PC-9 (cell line): ENCODE measurements at regions not wholly inside any gene's neighbourhood (a gene's known extent, or its start where the extent isn't known, plus 50 kb on each side); places are given as distances from the start of the nearest gene placed in this dataset.

ENCODE experiments used
- BruUV-seq: library from RNA; stranded (reverse); fragments of 400-500 nt; replicated peaks from 2 replicates; lab custom pipeline; 2021; lab: Mats Ljungman, UMichigan
- CTCF ChIA-PET: fragments of 300-600 bp; sonication (Branson Sonifier 250); formaldehyde crosslinking; loops from one replicate; lab custom pipeline; 2022; ENCODE audit warnings: antibody characterized with exemption; lab: Charles Lee
- POLR2A ChIA-PET: fragments of 300-600 bp; sonication (Branson Sonifier 250); formaldehyde crosslinking; loops from one replicate; lab custom pipeline; 2022; ENCODE audit warnings: antibody characterized with exemption; ENCODE audit not compliant: unreplicated experiment; lab: Charles Lee
- DNase-seq, 2 experiments: peaks; one replicate each; pipeline versions ENCODE4 v3.0.0 to v3.0.0-alpha.2; 2015 to 2022; ENCODE audit warnings: mixed read lengths in 1 of 2
- H2AFZ ChIP-seq: fragments of 200-600 bp; sonication (generic); 2 replicates; pipeline ENCODE4 v1.8.1; 2017; ENCODE audit warnings: antibody characterized with exemption
- H3F3A ChIP-seq: fragments of 200-600 bp; sonication (generic); 2 replicates; pipeline ENCODE4 v1.8.1; 2017; ENCODE audit warnings: antibody characterized with exemption, mild to moderate bottlenecking, low read depth; ENCODE audit not compliant: insufficient read depth
- H3K27ac ChIP-seq: fragments of 200-600 bp; sonication (generic); 2 replicates; pipeline ENCODE4 v1.6.1; 2016; ENCODE audit warnings: mixed run types
- H3K27me3 ChIP-seq: fragments of 200-600 bp; sonication (generic); 2 replicates; pipeline ENCODE4 v1.6.1; 2016; ENCODE audit warnings: low read depth, mixed run types; ENCODE audit not compliant: insufficient read depth
- H3K36me3 ChIP-seq: fragments of 200-600 bp; sonication (generic); 2 replicates; pipeline ENCODE4 v1.6.1; 2016; ENCODE audit warnings: low read depth, mixed run types
- H3K4me1 ChIP-seq: fragments of 200-600 bp; sonication (generic); replicated peaks from 2 replicates; pipeline ENCODE4 v1.6.1; 2016; ENCODE audit warnings: mixed run types; ENCODE audit not compliant: insufficient read depth
- H3K4me2 ChIP-seq: fragments of 200-600 bp; sonication (generic); 2 replicates; pipeline ENCODE4 v1.6.1; 2017; ENCODE audit warnings: mixed run types
- H3K4me3 ChIP-seq: fragments of 200-600 bp; sonication (generic); 2 replicates; pipeline ENCODE4 v1.6.1; 2016; ENCODE audit warnings: mixed run types
- H3K79me2 ChIP-seq: fragments of 200-600 bp; sonication (generic); 2 replicates; pipeline ENCODE4 v1.6.1; 2017; ENCODE audit warnings: low read depth, mixed run types
- H3K9me2 ChIP-seq: fragments of 200-600 bp; sonication (generic); 2 replicates; pipeline ENCODE4 v1.8.1; 2017; ENCODE audit warnings: mild to moderate bottlenecking; ENCODE audit not compliant: insufficient read depth
- H3K9me3 ChIP-seq: fragments of 200-600 bp; sonication (generic); 2 replicates; pipeline ENCODE4 v1.8.1; 2016; ENCODE audit warnings: low read depth; ENCODE audit not compliant: insufficient read depth
- H4K20me1 ChIP-seq: fragments of 200-600 bp; sonication (generic); 2 replicates; pipeline ENCODE4 v1.8.1; 2017; ENCODE audit not compliant: insufficient read depth
- EZH2 ChIP-seq: fragments of 200-600 bp; sonication (generic); IDR thresholded peaks from 2 replicates; pipeline ENCODE4 v1.8.0; 2017; ENCODE audit warnings: antibody characterized with exemption, low read depth
- intact Hi-C: fragments of 100-400 bp; cut with micrococcal nuclease; formaldehyde crosslinking; loops from one replicate; pipeline ENCODE4 v1.10.0; 2022; ENCODE audit not compliant: unreplicated experiment
- TF ChIP-seq, protein P1 (sequence below): fragments of 200-600 bp; sonication (generic); conservative IDR thresholded peaks from 2 replicates; pipeline ENCODE4 v1.6.1; 2017; ENCODE audit warnings: mixed run types, antibody characterized with exemption, mild to moderate bottlenecking, moderate library complexity

GRCh38 chr3:127136706-127137105, 56.2 kb upstream of the PRR23E start:
- Histone ChIP-seq H4K20me1 (no peaks in the 10 kb centered on the region), H2AFZ (no peak overlapping the region), H3K27ac (no peak overlapping the region), H3K4me1 (no peaks in the 10 kb centered on the region), H3K27me3 (peaks cover 41% of the 10 kb centered on the region), H3K4me2 (no peak overlapping the region), H3K36me3 (no peaks in the 10 kb centered on the region), H3K9me2 (no peaks in the 10 kb centered on the region), H3K4me3 (no peak overlapping the region), H3K79me2 (no peaks in the 10 kb centered on the region), H3F3A (no peaks in the 10 kb centered on the region), H3K9me3 (no peaks in the 10 kb centered on the region)
- BruUV-seq = no TSS peak
- intact Hi-C loops = no loop called here
- CTCF ChIA-PET = no interaction called here
- TF ChIP-seq, protein P1, sequence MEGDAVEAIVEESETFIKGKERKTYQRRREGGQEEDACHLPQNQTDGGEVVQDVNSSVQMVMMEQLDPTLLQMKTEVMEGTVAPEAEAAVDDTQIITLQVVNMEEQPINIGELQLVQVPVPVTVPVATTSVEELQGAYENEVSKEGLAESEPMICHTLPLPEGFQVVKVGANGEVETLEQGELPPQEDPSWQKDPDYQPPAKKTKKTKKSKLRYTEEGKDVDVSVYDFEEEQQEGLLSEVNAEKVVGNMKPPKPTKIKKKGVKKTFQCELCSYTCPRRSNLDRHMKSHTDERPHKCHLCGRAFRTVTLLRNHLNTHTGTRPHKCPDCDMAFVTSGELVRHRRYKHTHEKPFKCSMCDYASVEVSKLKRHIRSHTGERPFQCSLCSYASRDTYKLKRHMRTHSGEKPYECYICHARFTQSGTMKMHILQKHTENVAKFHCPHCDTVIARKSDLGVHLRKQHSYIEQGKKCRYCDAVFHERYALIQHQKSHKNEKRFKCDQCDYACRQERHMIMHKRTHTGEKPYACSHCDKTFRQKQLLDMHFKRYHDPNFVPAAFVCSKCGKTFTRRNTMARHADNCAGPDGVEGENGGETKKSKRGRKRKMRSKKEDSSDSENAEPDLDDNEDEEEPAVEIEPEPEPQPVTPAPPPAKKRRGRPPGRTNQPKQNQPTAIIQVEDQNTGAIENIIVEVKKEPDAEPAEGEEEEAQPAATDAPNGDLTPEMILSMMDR = no peak
- no peak for TF ChIP-seq EZH2
- DNase-seq = no peak
- POLR2A ChIA-PET = no interaction called here

GRCh38 chr3:127137113-127137512, 55.8 kb upstream of the PRR23E start:
- H3K9me2 ChIP-seq = no peaks in the 10 kb centered on the region
- H3F3A ChIP-seq = no peaks in the 10 kb centered on the region
- CTCF ChIA-PET = interaction anchor here (0.6 kb wide), 1 partner anchor 102 kb away, joined by 3 read pairs; no protein-coding TSS in a partner anchor
- H4K20me1 ChIP-seq = no peaks in the 10 kb centered on the region
- BruUV-seq = no TSS peak
- H3K79me2 ChIP-seq = no peaks in the 10 kb centered on the region
- H3K4me2 ChIP-seq = no peak overlapping the region
- intact Hi-C loops = no loop called here
- no peaks in the 10 kb centered on the region for H3K4me1 ChIP-seq
- TF ChIP-seq, protein P1 = no peak
- TF ChIP-seq EZH2 = no peak
- H3K9me3 ChIP-seq = no peaks in the 10 kb centered on the region
- POLR2A ChIA-PET = no interaction called here
- H3K27me3 ChIP-seq = peaks cover 44% of the 10 kb centered on the region
- H3K27ac ChIP-seq = no peak overlapping the region
- no peak for DNase-seq
- H3K4me3 ChIP-seq = no peak overlapping the region
- H2AFZ ChIP-seq = no peak overlapping the region
- no peaks in the 10 kb centered on the region for H3K36me3 ChIP-seq

DNA sequence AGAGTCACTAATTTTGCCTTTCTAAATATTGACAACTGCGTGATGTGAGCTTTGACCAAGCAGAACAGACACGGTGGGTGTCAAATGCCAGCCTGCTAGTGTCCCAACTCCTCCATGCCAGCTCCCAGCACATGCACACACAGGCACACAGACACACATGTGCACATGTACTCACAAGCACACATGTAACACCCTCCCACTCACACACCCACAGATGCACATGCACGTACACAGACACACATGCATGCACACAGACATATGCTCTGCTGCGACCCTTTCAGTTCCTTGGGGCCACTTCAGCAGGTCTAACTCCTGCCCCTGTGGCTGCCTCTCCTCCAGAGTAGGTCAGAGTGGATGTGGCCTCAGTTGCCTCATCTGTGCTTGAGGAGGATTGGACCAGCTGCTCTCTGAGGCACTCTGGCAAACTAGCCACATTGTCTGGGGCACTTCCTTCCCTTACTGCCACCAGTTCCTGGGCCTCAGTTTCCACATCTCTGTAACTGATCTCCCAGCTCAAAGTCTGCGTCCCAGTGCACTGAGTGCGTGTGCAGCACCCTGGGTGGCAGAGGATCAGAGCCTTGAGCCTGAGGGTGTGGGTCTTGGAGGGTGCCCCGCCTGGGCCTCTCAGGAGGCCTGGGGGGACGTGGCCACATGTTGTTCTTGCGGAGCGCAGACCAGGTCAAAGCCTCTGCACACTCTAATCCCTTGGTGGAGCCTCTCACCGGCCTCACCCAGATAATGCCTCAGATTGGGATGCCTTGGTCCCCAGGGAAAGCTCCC, 55.0 kb upstream of the PRR23E start:
- Histone ChIP-seq H3K9me3 (no peaks in the 10 kb centered on the region), H2AFZ (no peak overlapping the region), H3K79me2 (no peaks in the 10 kb centered on the region), H3K27me3 (peaks cover 43% of the 10 kb centered on the region), H3K9me2 (no peaks in the 10 kb centered on the region), H3K4me2 (no peak overlapping the region), H3K4me1 (no peaks in the 10 kb centered on the region), H3K27ac (no peak overlapping the region), H3K36me3 (no peaks in the 10 kb centered on the region), H3F3A (no peaks in the 10 kb centered on the region), H4K20me1 (no peaks in the 10 kb centered on the region), H3K4me3 (no peak overlapping the region)
- DNase-seq = no peak
- ChIA-PET POLR2A (no interaction called here), CTCF (interaction anchor here (0.6 kb wide), 1 partner anchor 103 kb away, joined by 3 read pairs; no protein-coding TSS in a partner anchor)
- BruUV-seq = no TSS peak
- TF ChIP-seq, protein P1 = no peak
- TF ChIP-seq EZH2 = no peak
- intact Hi-C loops = no loop called here
